ENCODE measurements at regions not wholly inside any gene's neighbourhood (a gene's known extent, or its start where the extent isn't known, plus 50 kb on each side); places are given as distances from the start of the nearest gene placed in this dataset.

DNA sequence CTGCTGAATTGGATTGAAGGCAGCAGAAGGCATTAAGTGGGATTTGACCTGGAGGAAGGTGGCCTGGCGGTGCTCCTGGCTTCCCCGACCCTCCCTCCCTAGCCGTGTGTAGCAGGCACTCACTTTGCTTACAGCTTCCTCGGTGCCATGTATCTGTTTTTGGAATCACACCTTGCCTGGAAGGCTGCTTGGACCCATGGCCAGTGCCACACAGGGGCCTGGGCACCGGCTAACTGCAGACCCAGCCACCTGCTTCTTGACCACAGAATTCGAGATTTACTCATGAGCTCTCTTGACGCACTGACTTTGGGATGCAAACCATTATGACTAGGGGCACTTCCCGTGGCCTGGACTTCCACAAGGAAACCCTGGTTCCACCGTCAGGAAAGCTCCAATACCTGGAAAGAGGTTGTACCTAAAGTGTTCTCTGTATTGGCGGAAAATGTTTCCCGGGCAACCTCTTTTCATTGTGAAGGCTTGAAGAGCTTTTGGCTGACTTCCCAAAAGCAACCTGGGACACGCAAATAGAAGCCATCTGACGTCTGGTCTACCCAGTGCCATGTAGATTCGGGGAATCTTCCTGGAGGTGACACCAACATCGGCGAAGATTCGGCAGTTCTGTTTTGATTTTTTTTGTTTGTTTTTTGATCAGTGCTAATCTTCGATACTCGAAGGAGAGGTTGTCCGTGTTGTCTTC is 125.6 kb upstream of the RTL1 start (continued):
- TF ChIP-seq, protein P1, sequence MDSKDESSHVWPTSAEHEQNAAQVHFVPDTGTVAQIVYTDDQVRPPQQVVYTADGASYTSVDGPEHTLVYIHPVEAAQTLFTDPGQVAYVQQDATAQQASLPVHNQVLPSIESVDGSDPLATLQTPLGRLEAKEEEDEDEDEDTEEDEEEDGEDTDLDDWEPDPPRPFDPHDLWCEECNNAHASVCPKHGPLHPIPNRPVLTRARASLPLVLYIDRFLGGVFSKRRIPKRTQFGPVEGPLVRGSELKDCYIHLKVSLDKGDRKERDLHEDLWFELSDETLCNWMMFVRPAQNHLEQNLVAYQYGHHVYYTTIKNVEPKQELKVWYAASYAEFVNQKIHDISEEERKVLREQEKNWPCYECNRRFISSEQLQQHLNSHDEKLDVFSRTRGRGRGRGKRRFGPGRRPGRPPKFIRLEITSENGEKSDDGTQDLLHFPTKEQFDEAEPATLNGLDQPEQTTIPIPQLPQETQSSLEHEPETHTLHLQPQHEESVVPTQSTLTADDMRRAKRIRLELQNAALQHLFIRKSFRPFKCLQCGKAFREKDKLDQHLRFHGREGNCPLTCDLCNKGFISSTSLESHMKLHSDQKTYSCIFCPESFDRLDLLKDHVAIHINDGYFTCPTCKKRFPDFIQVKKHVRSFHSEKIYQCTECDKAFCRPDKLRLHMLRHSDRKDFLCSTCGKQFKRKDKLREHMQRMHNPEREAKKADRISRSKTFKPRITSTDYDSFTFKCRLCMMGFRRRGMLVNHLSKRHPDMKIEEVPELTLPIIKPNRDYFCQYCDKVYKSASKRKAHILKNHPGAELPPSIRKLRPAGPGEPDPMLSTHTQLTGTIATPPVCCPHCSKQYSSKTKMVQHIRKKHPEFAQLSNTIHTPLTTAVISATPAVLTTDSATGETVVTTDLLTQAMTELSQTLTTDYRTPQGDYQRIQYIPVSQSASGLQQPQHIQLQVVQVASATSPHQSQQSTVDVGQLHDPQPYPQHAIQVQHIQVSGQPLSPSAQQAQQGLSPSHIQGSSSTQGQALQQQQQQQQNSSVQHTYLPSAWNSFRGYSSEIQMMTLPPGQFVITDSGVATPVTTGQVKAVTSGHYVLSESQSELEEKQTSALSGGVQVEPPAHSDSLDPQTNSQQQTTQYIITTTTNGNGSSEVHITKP (CRISPR knock-in tag; IDR thresholded peaks at IDR 0.05; ENCODE audit: low read depth), result no peak
- TF ChIP-seq, protein P2, sequence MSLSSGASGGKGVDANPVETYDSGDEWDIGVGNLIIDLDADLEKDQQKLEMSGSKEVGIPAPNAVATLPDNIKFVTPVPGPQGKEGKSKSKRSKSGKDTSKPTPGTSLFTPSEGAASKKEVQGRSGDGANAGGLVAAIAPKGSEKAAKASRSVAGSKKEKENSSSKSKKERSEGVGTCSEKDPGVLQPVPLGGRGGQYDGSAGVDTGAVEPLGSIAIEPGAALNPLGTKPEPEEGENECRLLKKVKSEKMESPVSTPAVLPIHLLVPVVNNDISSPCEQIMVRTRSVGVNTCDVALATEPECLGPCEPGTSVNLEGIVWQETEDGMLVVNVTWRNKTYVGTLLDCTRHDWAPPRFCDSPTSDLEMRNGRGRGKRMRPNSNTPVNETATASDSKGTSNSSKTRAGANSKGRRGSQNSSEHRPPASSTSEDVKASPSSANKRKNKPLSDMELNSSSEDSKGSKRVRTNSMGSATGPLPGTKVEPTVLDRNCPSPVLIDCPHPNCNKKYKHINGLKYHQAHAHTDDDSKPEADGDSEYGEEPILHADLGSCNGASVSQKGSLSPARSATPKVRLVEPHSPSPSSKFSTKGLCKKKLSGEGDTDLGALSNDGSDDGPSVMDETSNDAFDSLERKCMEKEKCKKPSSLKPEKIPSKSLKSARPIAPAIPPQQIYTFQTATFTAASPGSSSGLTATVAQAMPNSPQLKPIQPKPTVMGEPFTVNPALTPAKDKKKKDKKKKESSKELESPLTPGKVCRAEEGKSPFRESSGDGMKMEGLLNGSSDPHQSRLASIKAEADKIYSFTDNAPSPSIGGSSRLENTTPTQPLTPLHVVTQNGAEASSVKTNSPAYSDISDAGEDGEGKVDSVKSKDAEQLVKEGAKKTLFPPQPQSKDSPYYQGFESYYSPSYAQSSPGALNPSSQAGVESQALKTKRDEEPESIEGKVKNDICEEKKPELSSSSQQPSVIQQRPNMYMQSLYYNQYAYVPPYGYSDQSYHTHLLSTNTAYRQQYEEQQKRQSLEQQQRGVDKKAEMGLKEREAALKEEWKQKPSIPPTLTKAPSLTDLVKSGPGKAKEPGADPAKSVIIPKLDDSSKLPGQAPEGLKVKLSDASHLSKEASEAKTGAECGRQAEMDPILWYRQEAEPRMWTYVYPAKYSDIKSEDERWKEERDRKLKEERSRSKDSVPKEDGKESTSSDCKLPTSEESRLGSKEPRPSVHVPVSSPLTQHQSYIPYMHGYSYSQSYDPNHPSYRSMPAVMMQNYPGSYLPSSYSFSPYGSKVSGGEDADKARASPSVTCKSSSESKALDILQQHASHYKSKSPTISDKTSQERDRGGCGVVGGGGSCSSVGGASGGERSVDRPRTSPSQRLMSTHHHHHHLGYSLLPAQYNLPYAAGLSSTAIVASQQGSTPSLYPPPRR (CRISPR knock-in tag; IDR thresholded peaks at IDR 0.05; ENCODE audit: borderline replicate concordance), result no peak
- TF ChIP-seq SAP130 (CRISPR knock-in tag; IDR thresholded peaks at IDR 0.05; ENCODE audit: low read depth), result no peak
- TF ChIP-seq FOXA3 (CRISPR knock-in tag; IDR thresholded peaks at IDR 0.05), result no peak
- TF ChIP-seq, protein P3, sequence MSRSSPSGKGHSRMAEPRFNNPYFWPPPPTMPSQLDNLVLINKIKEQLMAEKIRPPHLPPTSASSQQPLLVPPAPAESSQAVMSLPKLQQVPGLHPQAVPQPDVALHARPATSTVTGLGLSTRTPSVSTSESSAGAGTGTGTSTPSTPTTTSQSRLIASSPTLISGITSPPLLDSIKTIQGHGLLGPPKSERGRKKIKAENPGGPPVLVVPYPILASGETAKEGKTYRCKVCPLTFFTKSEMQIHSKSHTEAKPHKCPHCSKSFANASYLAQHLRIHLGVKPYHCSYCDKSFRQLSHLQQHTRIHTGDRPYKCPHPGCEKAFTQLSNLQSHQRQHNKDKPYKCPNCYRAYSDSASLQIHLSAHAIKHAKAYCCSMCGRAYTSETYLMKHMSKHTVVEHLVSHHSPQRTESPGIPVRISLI (CRISPR knock-in tag; IDR thresholded peaks at IDR 0.05; ENCODE audit: borderline replicate concordance), result no peak
- TF ChIP-seq, protein P4, sequence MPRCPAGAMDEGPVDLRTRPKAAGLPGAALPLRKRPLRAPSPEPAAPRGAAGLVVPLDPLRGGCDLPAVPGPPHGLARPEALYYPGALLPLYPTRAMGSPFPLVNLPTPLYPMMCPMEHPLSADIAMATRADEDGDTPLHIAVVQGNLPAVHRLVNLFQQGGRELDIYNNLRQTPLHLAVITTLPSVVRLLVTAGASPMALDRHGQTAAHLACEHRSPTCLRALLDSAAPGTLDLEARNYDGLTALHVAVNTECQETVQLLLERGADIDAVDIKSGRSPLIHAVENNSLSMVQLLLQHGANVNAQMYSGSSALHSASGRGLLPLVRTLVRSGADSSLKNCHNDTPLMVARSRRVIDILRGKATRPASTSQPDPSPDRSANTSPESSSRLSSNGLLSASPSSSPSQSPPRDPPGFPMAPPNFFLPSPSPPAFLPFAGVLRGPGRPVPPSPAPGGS (CRISPR knock-in tag; IDR thresholded peaks at IDR 0.05), result no peak
- no peak for TF ChIP-seq SMYD3 (CRISPR knock-in tag; IDR thresholded peaks at IDR 0.05)
- TF ChIP-seq MED13 (CRISPR knock-in tag; IDR thresholded peaks at IDR 0.05), result no peak
- no peak for TF ChIP-seq ZNF335 (CRISPR knock-in tag; IDR thresholded peaks at IDR 0.05)
- TF ChIP-seq, protein P5, sequence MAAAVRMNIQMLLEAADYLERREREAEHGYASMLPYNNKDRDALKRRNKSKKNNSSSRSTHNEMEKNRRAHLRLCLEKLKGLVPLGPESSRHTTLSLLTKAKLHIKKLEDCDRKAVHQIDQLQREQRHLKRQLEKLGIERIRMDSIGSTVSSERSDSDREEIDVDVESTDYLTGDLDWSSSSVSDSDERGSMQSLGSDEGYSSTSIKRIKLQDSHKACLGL (CRISPR knock-in tag; IDR thresholded peaks at IDR 0.05), result no peak
